Gastrocnemius medialis (tissue), 4 donors: ENCODE measurements at regions not wholly inside any gene's neighbourhood (a gene's known extent, or its start where the extent isn't known, plus 50 kb on each side); places are given as distances from the start of the nearest gene placed in this dataset.

Experiments used
- ATAC-seq, 2 donors: fragments of 150-250 bp; one replicate each; pipeline ENCODE4 v1.9.1; 2016
- DNase-seq, 2 donors: peaks; one replicate each; pipeline ENCODE4 v3.0.0-alpha.2; 2019
- H3K27ac ChIP-seq, 4 donors: fragments of 200-600 bp; sonication (generic); 1 replicate in 1 of 4; 2 replicates in 3 of 4; pipeline ENCODE4 v1.5.1; 2016 to 2018; ENCODE audit warnings: mild to moderate bottlenecking in 2 of 4, moderate library complexity in 1 of 4
- H3K27me3 ChIP-seq, 3 donors: fragments of 200-600 bp; sonication (generic) in 2 of 3; 1 replicate in 1 of 3; 2 replicates in 2 of 3; pipeline versions ENCODE4 v1.5.1 to v1.6.0; 2016 to 2019; ENCODE audit warnings: mild to moderate bottlenecking in 1 of 3, moderate library complexity in 1 of 3
- H3K36me3 ChIP-seq, 2 donors: fragments of 200-600 bp; sonication (generic) in 1 of 2; one replicate each; pipeline ENCODE4 v1.5.1; 2017 to 2018
- H3K4me1 ChIP-seq, 2 donors: fragments of 200-600 bp; sonication (generic) in 1 of 2; one replicate each; pipeline ENCODE4 v1.5.1; 2016 to 2017; ENCODE audit warnings: mild to moderate bottlenecking in 2 of 2
- H3K4me3 ChIP-seq, 4 donors: fragments of 200-600 bp; sonication (generic) in 3 of 4; 1 replicate in 1 of 4; 2 replicates in 3 of 4; pipeline ENCODE4 v1.5.1; 2016 to 2019; ENCODE audit warnings: mild to moderate bottlenecking in 2 of 4
- H3K9me3 ChIP-seq, 3 donors: fragments of 200-600 bp; sonication (generic) in 2 of 3; 1 replicate in 1 of 3; 2 replicates in 2 of 3; pipeline ENCODE4 v1.5.1; 2016 to 2019
- CTCF ChIP-seq, 5 experiments: fragments of 450-650 bp in 3 of 5; fragments of 200-600 bp in 2 of 5; sonication (generic) in 2 of 5; IDR thresholded peaks in 4 of 5; conservative IDR thresholded peaks in 1 of 5; 1 replicate in 4 of 5; 2 replicates in 1 of 5; pipeline ENCODE4 v1.5.1; 2016 to 2019; ENCODE audit warnings: antibody characterized with exemption in 5 of 5, mild to moderate bottlenecking in 3 of 5, moderate library complexity in 3 of 5
- POLR2A ChIP-seq, 2 donors: fragments of 450-650 bp; IDR thresholded peaks; one replicate each; pipeline ENCODE4 v1.6.1; 2017; ENCODE audit warnings: antibody characterized with exemption in 2 of 2, mild to moderate bottlenecking in 2 of 2, moderate library complexity in 2 of 2
- in situ Hi-C, 4 donors: fragments of 200-750 bp; cut with MboI; loops; one replicate each; pipeline versions ENCODE4 v1.15.0 to v1.8.0; 2017; ENCODE audit warnings: low sequenced_read_pairs in 4 of 4
- intact Hi-C: fragments of 100-400 bp; cut with DNase I; formaldehyde crosslinking; loops from one replicate; pipeline ENCODE4 v1.15.1; 2023; ENCODE audit warnings: low total_unique reads

- Histone ChIP-seq H3K9me3 (no peaks in the 10 kb centered on the region), H3K36me3 (no peaks in the 10 kb centered on the region), H3K27ac (no peak overlapping the region), H3K27me3 (no peaks in the 10 kb centered on the region), H3K4me3 (no peak overlapping the region), H3K4me1 (no peaks in the 10 kb centered on the region)
- DNase-seq = no peak
- intact Hi-C loops = no loop called here
- in situ Hi-C loops = no loop called here
- TF ChIP-seq POLR2A (IDR thresholded peaks at IDR 0.05) = no peak
- no peak for TF ChIP-seq CTCF (IDR thresholded peaks at IDR 0.05 in 4 of 5, conservative IDR thresholded peaks at IDR 0.05 in 1 of 5)
- ATAC-seq = no peak
Observed at GRCh38 chr12:97272471-97272870, 190.1 kb upstream of the RMST start.

- no peak overlapping the region for H3K27ac ChIP-seq
- no peaks in the 10 kb centered on the region for H3K36me3 ChIP-seq
- ATAC-seq (no peak), DNase-seq (no peak)
- TF ChIP-seq POLR2A (IDR thresholded peaks at IDR 0.05) (no peak), CTCF (IDR thresholded peaks at IDR 0.05 in 4 of 5, conservative IDR thresholded peaks at IDR 0.05 in 1 of 5) (no peak)
- H3K27me3 ChIP-seq = no peaks in the 10 kb centered on the region
- intact Hi-C loops = no loop called here
- no peak overlapping the region for H3K4me3 ChIP-seq
- H3K9me3 ChIP-seq = no peaks in the 10 kb centered on the region
- no peaks in the 10 kb centered on the region for H3K4me1 ChIP-seq
- in situ Hi-C loops = no loop called here
Observed at GRCh38 chr12:97274386-97274785, 188.2 kb upstream of the RMST start.

- H3K4me3 ChIP-seq = no peak overlapping the region
- ATAC-seq (no peak), DNase-seq (no peak)
- H3K27me3 ChIP-seq = no peaks in the 10 kb centered on the region
- H3K4me1 ChIP-seq = no peaks in the 10 kb centered on the region
- no peak for TF ChIP-seq CTCF (IDR thresholded peaks at IDR 0.05 in 4 of 5, conservative IDR thresholded peaks at IDR 0.05 in 1 of 5)
- no peak for TF ChIP-seq POLR2A (IDR thresholded peaks at IDR 0.05)
- intact Hi-C loops (no loop called here), in situ Hi-C loops (no loop called here)
- H3K27ac ChIP-seq = no peak overlapping the region
- H3K36me3 ChIP-seq = no peaks in the 10 kb centered on the region
- no peaks in the 10 kb centered on the region for H3K9me3 ChIP-seq
Observed at GRCh38 chr12:97275256-97275655, 187.3 kb upstream of the RMST start.

- Histone ChIP-seq H3K27ac (no peak overlapping the region), H3K27me3 (no peaks in the 10 kb centered on the region), H3K36me3 (no peaks in the 10 kb centered on the region), H3K4me3 (no peak overlapping the region), H3K4me1 (no peaks in the 10 kb centered on the region), H3K9me3 (no peaks in the 10 kb centered on the region)
- intact Hi-C loops (no loop called here), in situ Hi-C loops (no loop called here)
- ATAC-seq (no peak), DNase-seq (no peak)
- TF ChIP-seq POLR2A (IDR thresholded peaks at IDR 0.05) = no peak
- no peak for TF ChIP-seq CTCF (IDR thresholded peaks at IDR 0.05 in 4 of 5, conservative IDR thresholded peaks at IDR 0.05 in 1 of 5)
Observed at GRCh38 chr12:97275728-97276590, 186.6 kb upstream of the RMST start.
